ENCODE measurements at regions not wholly inside any gene's neighbourhood (a gene's known extent, or its start where the extent isn't known, plus 50 kb on each side); places are given as distances from the start of the nearest gene placed in this dataset.
"Not testable (repeated sequence)": the region's sequence is repeated elsewhere in the genome, so short reads cannot be mapped to it uniquely, and the experiment has no call there.

GRCh38 chr4:189600718-189601435, 339.8 kb upstream of the FRG1 start:
- Histone ChIP-seq H4K5ac (ENCODE audit: low read depth, low read length) (no peak overlapping the region), H3K23ac (ENCODE audit: low read depth, low read length) (no peak overlapping the region), H3K56ac (ENCODE audit: extremely low read depth, insufficient read depth, low read length) (no peak overlapping the region), H2BK120ac (ENCODE audit: low read depth, low read length) (no peak overlapping the region), H2BK20ac (ENCODE audit: low read depth, low read length) (no peak overlapping the region), H2BK5ac (ENCODE audit: low read depth, low read length, poor library complexity, severe bottlenecking) (no peak overlapping the region), H3K9me3 (ENCODE audit: control insufficient read depth, insufficient read depth, low read length) (peaks cover 16% of the 10 kb centered on the region; the same call in 1 of the 2 replicates), H2AK5ac (ENCODE audit: low read depth, low read length) (no peak overlapping the region), H3K36me3 (ENCODE audit: control insufficient read depth, insufficient read depth, low read length) (no peaks in the 10 kb centered on the region), H3K9me1 (ENCODE audit: insufficient read depth, low read length) (no peaks in the 10 kb centered on the region), H3K4me2 (ENCODE audit: low read depth, low read length) (no peak overlapping the region), H3K27me3 (ENCODE audit: control insufficient read depth, insufficient read depth, low read length) (no peaks in the 10 kb centered on the region), H3K9ac (ENCODE audit: low read depth, low read length) (no peak overlapping the region), H4K91ac (ENCODE audit: insufficient read depth, low read depth, low read length) (no peak overlapping the region), H2AFZ (replicated peaks; ENCODE audit: low read length, poor library complexity) (no peak overlapping the region), H3K27ac (ENCODE audit: insufficient read depth, low read length) (no peak overlapping the region), H3K4me3 (ENCODE audit: insufficient read depth, low read depth, low read length) (no peak overlapping the region), H4K8ac (ENCODE audit: low read depth in 2 of 2, low read length in 2 of 2) (no peak overlapping the region), H4K20me1 (ENCODE audit: insufficient read depth, low read length) (no peaks in the 10 kb centered on the region), H3K79me1 (ENCODE audit: low read depth in 1 of 2, low read length in 2 of 2) (no peaks in the 10 kb centered on the region), H3K4ac (ENCODE audit: low read depth, low read length) (no peak overlapping the region), H3K18ac (ENCODE audit: low read depth, low read length) (no peak overlapping the region), H2BK15ac (ENCODE audit: low read depth, low read length) (no peak overlapping the region), H3K14ac (replicated peaks; ENCODE audit: low read depth, low read length) (no peak overlapping the region), H3K4me1 (ENCODE audit: control insufficient read depth, insufficient read depth, low read length) (no peaks in the 10 kb centered on the region), H2AK9ac (replicated peaks; ENCODE audit: low read depth, low read length, poor library complexity) (no peak overlapping the region)
- POLR2A ChIA-PET (ENCODE audit: unreplicated experiment), result no interaction called here
- ATAC-seq (ENCODE audit: low read depth) (no peak), DNase-seq (no peak)
- BruUV-seq (replicated peaks), result no TSS peak
- in situ Hi-C loops (cut with MboI; ENCODE audit: low sequenced_read_pairs), result no loop called here
- dilution Hi-C loops (cut with HindIII; ENCODE audit: low sequenced_read_pairs, unreplicated experiment), result no loop called here
- intact Hi-C loops (cut with micrococcal nuclease), result no loop called here
- CTCF ChIA-PET, result no interaction called here
- WGBS, 2 experiments (ENCODE audit: extremely low coverage in 2 of 2, insufficient read length in 1 of 2), result 58% methylated on average over 4 of the region's 13 CpGs; no CpG with 5 or more reads in 1 of the 2 experiments
- TF ChIP-seq USF2 (IDR thresholded peaks at IDR 0.05; ENCODE audit: low read depth, low read length) (no peak), RFX5 (IDR thresholded peaks at IDR 0.05; ENCODE audit: low read depth, low read length) (no peak), POLR2A (IDR thresholded peaks at IDR 0.05; ENCODE audit: low read depth, low read length) (no peak), BHLHE40 (IDR thresholded peaks at IDR 0.05; ENCODE audit: low read depth, low read length) (no peak), MAFK (IDR thresholded peaks at IDR 0.05; ENCODE audit: low read depth, low read length) (no peak), FOS (IDR thresholded peaks at IDR 0.05; ENCODE audit: low read depth, low read length) (no peak), SMC3 (IDR thresholded peaks at IDR 0.05; ENCODE audit: low read depth, low read length) (no peak), NFE2L2 (IDR thresholded peaks at IDR 0.05; ENCODE audit: low read depth, low read length) (no peak)

- CTCF ChIA-PET; H4K8ac ChIP-seq (ENCODE audit: low read depth in 2 of 2, low read length in 2 of 2); H3K27me3 ChIP-seq (ENCODE audit: control insufficient read depth, insufficient read depth, low read length); H3K14ac ChIP-seq (replicated peaks; ENCODE audit: low read depth, low read length); H2BK15ac ChIP-seq (ENCODE audit: low read depth, low read length); H3K27ac ChIP-seq (ENCODE audit: insufficient read depth, low read length); H3K4ac ChIP-seq (ENCODE audit: low read depth, low read length); H3K79me1 ChIP-seq (ENCODE audit: low read depth in 1 of 2, low read length in 2 of 2); H2AK9ac ChIP-seq (replicated peaks; ENCODE audit: low read depth, low read length, poor library complexity); H4K5ac ChIP-seq (ENCODE audit: low read depth, low read length); H3K18ac ChIP-seq (ENCODE audit: low read depth, low read length); intact Hi-C loops (cut with micrococcal nuclease); H3K23ac ChIP-seq (ENCODE audit: low read depth, low read length); H3K4me3 ChIP-seq (ENCODE audit: insufficient read depth, low read depth, low read length); H2AFZ ChIP-seq (replicated peaks; ENCODE audit: low read length, poor library complexity); H4K91ac ChIP-seq (ENCODE audit: insufficient read depth, low read depth, low read length); H2BK5ac ChIP-seq (ENCODE audit: low read depth, low read length, poor library complexity, severe bottlenecking); H3K4me1 ChIP-seq (ENCODE audit: control insufficient read depth, insufficient read depth, low read length); DNase-seq; ATAC-seq (ENCODE audit: low read depth); POLR2A ChIA-PET (ENCODE audit: unreplicated experiment); H2AK5ac ChIP-seq (ENCODE audit: low read depth, low read length); H2BK20ac ChIP-seq (ENCODE audit: low read depth, low read length); H3K9me1 ChIP-seq (ENCODE audit: insufficient read depth, low read length); H4K20me1 ChIP-seq (ENCODE audit: insufficient read depth, low read length); H3K56ac ChIP-seq (ENCODE audit: extremely low read depth, insufficient read depth, low read length); in situ Hi-C loops (cut with MboI; ENCODE audit: low sequenced_read_pairs); H3K36me3 ChIP-seq (ENCODE audit: control insufficient read depth, insufficient read depth, low read length); dilution Hi-C loops (cut with HindIII; ENCODE audit: low sequenced_read_pairs, unreplicated experiment); BruUV-seq (replicated peaks); H2BK120ac ChIP-seq (ENCODE audit: low read depth, low read length); H3K4me2 ChIP-seq (ENCODE audit: low read depth, low read length); H3K9ac ChIP-seq (ENCODE audit: low read depth, low read length): not testable (repeated sequence)
- no CpG with 5 or more reads among the region's 3 CpGs for whole genome bisulfite sequencing, 2 experiments (ENCODE audit: extremely low coverage in 2 of 2, insufficient read length in 1 of 2)
- peaks cover 12% of the 10 kb centered on the region; the same call in 1 of the 2 replicates for H3K9me3 ChIP-seq (ENCODE audit: control insufficient read depth, insufficient read depth, low read length)
Measured at GRCh38 chr4:189602827-189603226, 337.8 kb upstream of the FRG1 start.

All from IMR-90 (cell line).